ENCODE measurements at regions not wholly inside any gene's neighbourhood (a gene's known extent, or its start where the extent isn't known, plus 50 kb on each side); places are given as distances from the start of the nearest gene placed in this dataset.
"Not testable (repeated sequence)": the region's sequence is repeated elsewhere in the genome, so short reads cannot be mapped to it uniquely, and the experiment has no call there.

DNA sequence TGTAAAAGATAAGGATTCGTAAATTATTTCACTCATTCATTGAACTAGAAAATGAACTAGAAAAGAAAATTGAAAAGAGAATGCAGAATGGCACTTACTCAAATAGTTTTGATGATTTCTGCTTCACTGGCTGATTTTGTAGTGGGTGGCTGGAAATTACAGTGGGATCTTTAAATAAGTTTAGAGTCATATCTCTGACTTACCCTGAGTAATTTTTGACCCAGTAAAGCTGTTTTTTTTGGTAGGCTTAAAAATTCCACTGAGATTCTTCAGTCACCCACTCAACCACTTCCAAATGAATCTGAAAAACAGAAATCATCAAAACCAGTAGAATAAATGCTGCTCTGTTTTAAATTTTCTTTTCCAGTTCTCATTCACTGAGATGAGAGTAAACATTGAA lies 604.5 kb downstream of the TUBA3C start:
- TF ChIP-seq ZNF384 (IDR thresholded peaks at IDR 0.05); FOXK2 (IDR thresholded peaks at IDR 0.05); BHLHE40 (IDR thresholded peaks at IDR 0.05; ENCODE audit: borderline replicate concordance); ARNT (IDR thresholded peaks at IDR 0.05): not testable (repeated sequence)

All from HEK293T (cell line).